ENCODE measurements at regions not wholly inside any gene's neighbourhood (a gene's known extent, or its start where the extent isn't known, plus 50 kb on each side); places are given as distances from the start of the nearest gene placed in this dataset.

DNA sequence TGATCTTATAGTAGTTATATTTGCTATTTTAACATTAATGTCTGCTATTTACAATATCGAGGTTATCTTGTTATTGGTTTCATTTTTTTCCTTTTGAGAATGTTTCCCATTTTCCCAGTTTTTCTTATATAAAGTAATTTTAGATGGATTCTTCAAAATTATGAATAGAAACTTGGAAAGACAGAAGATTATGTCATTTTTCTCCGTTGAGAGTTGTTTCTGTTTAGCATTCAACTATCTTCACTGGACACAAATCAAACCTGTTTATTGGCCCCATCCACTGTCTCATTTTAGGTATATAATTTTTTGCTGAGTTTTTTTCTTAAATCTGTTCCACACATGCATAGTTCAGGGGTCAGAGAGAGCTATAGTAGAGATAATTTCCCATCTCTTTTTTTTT, 1430.9 kb upstream of the MIR17HG start:
- DNase-seq (ENCODE audit: low spot score): no peak
- ATAC-seq: no peak

GRCh38 chr13:89920461-89920860, 1427.0 kb upstream of the MIR17HG start:
- ATAC-seq (no peak), DNase-seq (ENCODE audit: low spot score) (no peak)

DNA sequence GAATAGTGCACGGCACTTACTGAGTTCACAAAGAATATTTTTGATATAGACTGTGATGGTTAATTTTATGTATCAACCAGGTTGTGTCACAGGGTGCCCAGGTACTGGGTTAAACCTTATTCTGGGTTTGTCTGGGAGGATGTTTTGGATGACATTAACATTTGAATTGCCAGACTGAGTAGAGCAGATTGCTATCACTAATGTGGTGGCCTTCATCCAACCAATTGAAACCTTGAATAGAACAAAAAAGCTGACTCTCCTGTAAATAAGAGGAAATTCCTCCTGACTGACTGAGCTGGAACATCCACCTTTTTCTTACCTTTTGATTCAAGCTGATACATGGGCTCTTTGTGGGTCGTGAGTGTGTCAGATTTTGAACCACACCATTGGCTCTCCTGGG, 1424.4 kb upstream of the MIR17HG start:
- ATAC-seq (no peak), DNase-seq (ENCODE audit: low spot score) (no peak)

- ATAC-seq (no peak), DNase-seq (ENCODE audit: low spot score) (no peak)
These were observed 1423.8 kb upstream of the MIR17HG start for GRCh38 chr13:89923736-89924135.

DNA sequence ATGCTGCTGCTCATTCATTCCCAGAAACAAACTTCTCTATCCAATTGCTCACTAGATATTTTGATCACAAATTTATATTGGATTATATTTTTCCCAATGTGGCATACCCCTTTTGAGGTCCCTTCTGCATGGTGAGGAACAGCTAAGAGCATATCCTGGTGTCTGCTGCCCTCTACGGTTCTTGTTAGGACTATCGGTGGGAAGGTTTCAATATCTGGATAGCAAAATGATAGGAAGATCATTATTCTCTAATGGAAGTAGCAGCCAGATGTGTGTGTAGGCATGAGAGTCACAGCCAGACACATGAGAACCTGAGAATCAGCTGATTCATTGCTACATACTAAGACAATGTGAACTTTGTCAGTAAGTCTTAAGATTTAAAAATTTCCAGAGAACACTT, 1422.4 kb upstream of the MIR17HG start:
- no peak for ATAC-seq
- no peak for DNase-seq (ENCODE audit: low spot score)

- ATAC-seq: no peak
- no peak for DNase-seq (ENCODE audit: low spot score)
These were observed 1416.6 kb upstream of the MIR17HG start for GRCh38 chr13:89930861-89931260.

DNA sequence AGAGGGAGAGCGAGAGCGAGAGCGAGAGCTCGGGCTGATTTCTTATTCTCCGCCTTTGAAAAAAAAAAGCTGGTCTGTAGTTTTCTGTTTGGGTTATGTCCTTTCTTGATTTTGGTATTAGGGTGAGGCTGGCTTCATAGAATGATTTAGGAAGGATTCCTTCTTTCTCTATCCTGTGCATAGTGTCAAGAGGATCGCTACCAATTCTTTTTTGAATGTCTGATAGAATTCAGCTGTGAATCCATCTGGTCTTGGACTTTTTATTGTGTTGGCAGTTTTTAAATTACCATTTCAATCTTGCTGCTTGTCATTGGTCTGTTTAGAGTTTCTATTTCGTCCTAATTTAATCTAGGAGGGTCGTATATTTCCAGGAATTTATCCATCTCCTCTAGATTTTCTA, 1414.6 kb upstream of the MIR17HG start:
- ATAC-seq: no peak
- DNase-seq (ENCODE audit: low spot score): no peak

- no peak for DNase-seq (ENCODE audit: low spot score)
- no peak for ATAC-seq
These were observed 1411.2 kb upstream of the MIR17HG start for GRCh38 chr13:89936256-89936655.

- DNase-seq (ENCODE audit: low spot score) (no peak), ATAC-seq (no peak)
These were observed 1410.1 kb upstream of the MIR17HG start for GRCh38 chr13:89937420-89937819.

DNA sequence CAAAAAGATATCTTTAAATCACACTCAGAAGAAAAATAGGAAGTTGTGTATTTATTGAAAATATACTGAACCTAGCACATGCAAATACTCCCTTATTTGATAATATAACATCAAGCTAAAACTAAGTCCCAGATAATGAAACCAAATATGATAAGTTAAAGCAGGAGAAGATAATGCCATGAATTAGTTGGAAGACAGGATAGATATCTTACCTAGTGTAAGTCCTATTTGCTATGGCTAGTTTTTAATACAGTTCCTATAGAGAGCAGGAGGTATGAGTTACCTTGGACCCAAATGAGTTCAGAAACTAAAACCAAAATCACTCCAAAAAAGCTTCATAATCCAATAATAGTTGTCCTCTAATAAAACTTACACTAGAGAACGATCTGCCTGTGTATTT, 1407.1 kb upstream of the MIR17HG start:
- DNase-seq (ENCODE audit: low spot score) (no peak), ATAC-seq (no peak)

DNA sequence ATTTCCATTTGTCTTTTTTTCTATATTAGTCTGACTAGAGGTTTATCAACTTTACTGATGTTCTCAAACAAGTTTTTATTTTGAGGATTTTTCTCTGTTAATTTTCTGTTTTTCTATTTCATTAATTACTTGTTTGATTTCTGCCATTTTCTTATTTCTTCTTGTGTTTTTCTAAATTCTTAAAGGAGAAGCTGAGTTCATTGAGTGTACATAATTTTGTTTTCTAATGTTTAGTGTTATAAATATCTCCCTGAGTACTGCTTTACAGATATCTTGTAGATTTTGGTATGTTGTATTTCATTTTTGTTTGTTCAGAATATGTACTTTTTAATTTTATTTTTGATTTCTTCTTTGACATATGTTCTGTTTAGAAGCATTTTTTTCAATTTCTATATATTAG, 1404.3 kb upstream of the MIR17HG start:
- no peak for DNase-seq (ENCODE audit: low spot score)
- no peak for ATAC-seq

- ATAC-seq (no peak), DNase-seq (ENCODE audit: low spot score) (no peak)
These were observed 1397.3 kb upstream of the MIR17HG start for GRCh38 chr13:89950225-89950624.

GRCh38 chr13:89951341-89951740, 1396.1 kb upstream of the MIR17HG start:
- DNase-seq (ENCODE audit: low spot score) (no peak), ATAC-seq (no peak)

- ATAC-seq (no peak), DNase-seq (ENCODE audit: low spot score) (no peak)
These were observed 1393.9 kb upstream of the MIR17HG start for GRCh38 chr13:89953581-89953980.

GRCh38 chr13:89955773-89956172, 1391.7 kb upstream of the MIR17HG start:
- no peak for ATAC-seq
- DNase-seq (ENCODE audit: low spot score): no peak

DNA sequence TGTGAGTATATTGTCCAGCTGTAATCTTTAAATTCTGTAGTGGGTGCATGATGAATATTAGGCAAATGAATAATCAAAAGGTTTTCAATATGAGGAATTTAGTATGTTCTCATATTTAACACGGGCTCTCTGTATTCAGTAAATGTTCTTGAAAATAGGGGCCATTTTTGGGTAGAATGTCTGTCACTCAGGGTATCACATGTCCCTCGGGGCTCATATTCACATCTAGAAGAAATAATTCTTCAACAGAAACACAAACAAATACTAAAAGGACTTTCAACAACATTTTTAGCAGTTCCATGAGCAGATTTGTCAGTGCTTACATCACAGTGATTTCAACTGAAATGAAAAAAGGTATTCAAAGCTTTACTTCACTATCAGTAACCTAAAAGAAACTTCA, 1388.4 kb upstream of the MIR17HG start:
- ATAC-seq (no peak), DNase-seq (ENCODE audit: low spot score) (no peak)

DNA sequence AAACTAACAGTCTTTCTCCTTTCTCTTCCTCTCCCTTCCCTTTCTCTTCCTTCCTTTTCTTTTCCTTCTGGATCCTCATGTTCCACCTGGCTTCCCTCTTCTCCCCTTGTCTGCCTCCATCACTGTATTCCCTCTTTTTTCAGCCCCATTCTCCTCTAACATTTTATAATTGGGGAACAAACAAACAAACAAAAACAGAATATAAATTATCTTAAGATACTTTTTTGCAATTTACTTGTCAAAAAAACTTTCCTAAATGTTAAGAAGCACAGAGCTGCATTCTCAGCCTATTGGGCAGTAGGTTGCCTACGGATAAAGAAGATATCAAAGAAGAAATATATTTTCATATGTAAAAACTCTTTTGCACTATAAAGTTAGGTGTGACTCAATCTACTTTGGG, 1382.2 kb upstream of the MIR17HG start:
- DNase-seq (ENCODE audit: low spot score): no peak
- ATAC-seq: no peak

DNA sequence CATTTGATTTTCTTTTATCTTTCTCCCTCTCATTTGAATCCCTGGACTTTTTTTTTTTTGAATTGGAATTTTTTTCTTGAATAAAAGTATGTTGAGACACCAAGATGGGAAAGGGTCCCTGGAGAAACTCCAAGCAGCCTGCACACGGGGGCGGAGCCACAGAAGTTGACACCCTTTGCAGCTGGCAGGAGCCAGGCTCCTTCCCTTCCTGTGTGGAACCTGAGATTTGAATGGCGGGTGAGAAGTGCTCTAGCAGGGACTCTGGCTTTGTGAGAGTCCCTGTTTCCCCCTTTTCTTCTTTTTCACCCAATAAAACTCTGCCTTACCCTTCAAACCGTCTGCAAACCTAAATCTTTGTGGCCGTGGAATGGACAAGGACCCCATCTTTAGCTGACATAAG, 1381.0 kb upstream of the MIR17HG start:
- DNase-seq (ENCODE audit: low spot score) (no peak), ATAC-seq (no peak)

DNA sequence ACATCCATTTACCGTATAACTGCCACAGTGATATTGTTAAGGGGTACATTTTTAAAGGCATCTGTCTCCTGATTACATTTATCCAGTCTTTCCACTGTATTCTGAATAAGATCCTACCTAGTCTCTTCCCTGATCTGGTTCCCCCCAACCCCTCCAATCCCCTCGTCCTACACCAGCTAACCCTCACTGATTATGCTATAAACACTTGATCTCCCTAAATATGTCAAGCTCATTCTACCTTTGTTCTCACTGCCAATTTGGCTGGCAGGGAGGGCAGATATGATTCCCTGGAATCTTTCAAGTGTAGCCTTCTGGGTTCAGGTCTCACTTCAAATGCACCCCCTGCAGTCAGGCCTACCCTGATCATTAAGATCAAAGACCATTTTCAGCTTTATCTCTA, 1379.8 kb upstream of the MIR17HG start:
- no peak for DNase-seq (ENCODE audit: low spot score)
- ATAC-seq: no peak

DNA sequence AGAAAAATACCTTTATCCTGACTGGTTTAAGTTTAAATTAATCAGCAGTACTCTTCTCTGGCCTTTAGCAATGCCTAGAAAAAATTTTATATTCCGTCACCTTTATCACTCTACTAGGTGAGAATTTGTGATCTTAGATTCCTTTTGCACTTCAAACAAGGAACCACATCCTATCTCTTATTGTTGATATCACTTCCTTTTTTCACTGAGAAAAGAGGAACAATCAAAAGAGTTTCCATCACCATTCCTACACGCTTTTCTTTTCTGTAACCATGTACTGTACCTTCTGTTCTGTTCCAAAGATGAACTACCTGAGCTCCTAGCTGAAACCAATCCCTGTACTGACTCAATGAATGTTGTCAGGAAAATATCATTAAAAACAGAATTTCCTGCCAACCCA, 1379.0 kb upstream of the MIR17HG start:
- DNase-seq (ENCODE audit: low spot score) (no peak), ATAC-seq (no peak)

DNA sequence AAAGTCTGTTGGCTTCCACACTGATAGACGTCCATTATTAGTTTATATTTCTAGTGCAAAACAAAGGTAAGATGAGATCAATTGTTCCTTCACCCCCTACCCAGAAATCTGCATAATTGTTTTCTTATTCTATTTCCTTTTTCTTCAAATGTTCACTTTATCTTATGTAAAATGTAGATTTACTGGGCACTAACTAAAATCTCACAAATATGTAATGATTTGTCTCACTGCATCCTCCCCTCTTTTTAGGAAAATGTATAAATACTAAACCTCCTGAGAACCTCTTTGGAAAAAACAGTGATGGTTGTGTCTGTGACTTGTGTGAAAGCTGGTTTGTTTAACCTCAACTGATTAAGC, 1377.2 kb upstream of the MIR17HG start:
- ATAC-seq (no peak), DNase-seq (ENCODE audit: low spot score) (no peak)

- no peak for DNase-seq (ENCODE audit: low spot score)
- ATAC-seq: no peak
These were observed 1370.3 kb upstream of the MIR17HG start for GRCh38 chr13:89977203-89977602.

GRCh38 chr13:89980896-89981295, 1366.6 kb upstream of the MIR17HG start:
- DNase-seq (ENCODE audit: low spot score): no peak
- ATAC-seq: no peak

GRCh38 chr13:89982407-89983095, 1364.9 kb upstream of the MIR17HG start:
- ATAC-seq: no peak
- DNase-seq (ENCODE audit: low spot score): no peak

Data from left lobe of liver (tissue), 2 donors.